NCI-H2107 treated with DMSO at 0.1 percent for 48 hours (cell line): ENCODE measurements at regions not wholly inside any gene's neighbourhood (a gene's known extent, or its start where the extent isn't known, plus 50 kb on each side); places are given as distances from the start of the nearest gene placed in this dataset.
"Not testable (repeated sequence)": the region's sequence is repeated elsewhere in the genome, so short reads cannot be mapped to it uniquely, and the experiment has no call there.

ENCODE experiments used
- DNase-seq: peaks from one replicate; lab custom pipeline; 2025; ENCODE audit not compliant: unreplicated experiment; lab: John Stamatoyannopoulos, UW

DNA sequence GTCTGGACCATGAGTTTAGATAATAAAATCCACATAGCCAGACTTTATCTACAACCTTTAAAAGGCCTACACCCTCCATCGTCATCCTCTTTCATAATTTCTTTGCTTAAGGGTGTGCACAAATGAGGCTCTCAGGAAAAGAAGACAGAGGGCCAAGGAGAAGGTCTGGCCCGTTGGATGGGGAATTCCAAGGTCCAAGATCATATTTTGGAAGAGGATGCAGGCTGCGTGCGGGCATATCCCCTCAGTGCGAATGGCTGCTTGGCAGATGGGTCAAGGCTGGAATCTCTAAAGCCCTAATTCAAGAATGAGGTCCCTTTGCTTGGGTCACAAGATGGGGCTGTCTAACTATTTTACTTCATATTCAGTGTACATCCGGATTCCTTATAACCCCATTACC is 782.2 kb upstream of the NCAM2 start:
- DNase-seq, result no peak

DNA sequence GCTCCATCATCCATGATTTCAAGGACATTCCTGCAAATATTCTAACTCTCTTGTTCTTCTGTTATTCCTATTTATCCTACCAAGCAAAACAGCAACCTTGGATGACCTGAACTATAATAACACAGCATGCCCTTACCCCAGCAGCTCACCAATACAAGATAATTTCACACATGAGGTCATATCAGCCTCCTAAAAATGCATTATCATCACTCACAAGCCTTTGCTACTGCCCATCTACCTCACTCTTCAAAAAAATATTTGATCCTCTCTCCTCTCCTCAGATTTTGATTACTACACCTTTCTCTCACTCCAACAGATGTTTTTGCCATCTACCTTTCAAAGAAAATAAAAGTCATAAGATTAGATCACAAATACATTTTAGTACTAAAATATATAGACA is 777.6 kb upstream of the NCAM2 start:
- DNase-seq, result no peak

GRCh38 chr21:20221981-20222380 is 776.2 kb upstream of the NCAM2 start:
- DNase-seq, result not testable (repeated sequence)

GRCh38 chr21:20236649-20237048 is 761.6 kb upstream of the NCAM2 start:
- not testable (repeated sequence) for DNase-seq

DNA sequence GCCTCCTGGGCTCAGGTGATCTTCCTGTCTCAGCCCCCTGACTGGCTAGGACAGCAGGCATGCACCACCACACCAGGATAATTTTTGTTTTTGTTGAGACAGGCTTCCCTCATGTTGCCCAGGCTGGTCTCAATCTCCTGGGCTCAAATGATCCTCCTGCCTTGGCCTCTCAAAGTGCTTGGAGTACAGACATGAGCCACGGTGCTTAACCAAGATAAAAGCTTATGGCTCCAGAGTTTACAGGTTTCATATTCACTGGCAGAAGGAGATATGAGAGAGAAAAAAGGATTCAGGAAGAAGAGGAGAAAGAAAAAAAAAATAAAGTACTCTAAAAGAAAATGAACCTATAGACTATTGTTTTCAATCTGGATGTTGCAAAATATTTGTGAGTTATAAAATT is 748.8 kb upstream of the NCAM2 start:
- no peak for DNase-seq

DNA sequence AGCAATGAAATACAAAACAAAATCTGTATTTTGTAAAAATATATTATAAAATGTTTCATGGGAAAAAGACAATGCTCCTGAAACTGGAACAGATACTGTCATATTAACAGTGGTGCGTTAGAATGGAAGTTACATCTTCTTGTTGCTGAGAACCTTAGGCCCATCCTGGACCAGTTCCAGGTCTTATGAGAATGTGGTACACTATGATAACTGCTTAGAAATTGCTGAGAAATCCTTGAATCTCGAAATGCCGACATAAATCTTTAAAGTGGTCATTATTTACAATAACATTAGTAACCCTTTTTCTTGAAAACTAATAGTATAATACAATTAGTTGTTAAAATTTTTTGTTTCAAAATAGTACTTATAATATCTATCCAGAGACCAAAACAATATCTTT is 747.9 kb upstream of the NCAM2 start:
- no peak for DNase-seq

- no peak for DNase-seq
These were observed 744.9 kb upstream of the NCAM2 start for GRCh38 chr21:20253261-20253660.

DNA sequence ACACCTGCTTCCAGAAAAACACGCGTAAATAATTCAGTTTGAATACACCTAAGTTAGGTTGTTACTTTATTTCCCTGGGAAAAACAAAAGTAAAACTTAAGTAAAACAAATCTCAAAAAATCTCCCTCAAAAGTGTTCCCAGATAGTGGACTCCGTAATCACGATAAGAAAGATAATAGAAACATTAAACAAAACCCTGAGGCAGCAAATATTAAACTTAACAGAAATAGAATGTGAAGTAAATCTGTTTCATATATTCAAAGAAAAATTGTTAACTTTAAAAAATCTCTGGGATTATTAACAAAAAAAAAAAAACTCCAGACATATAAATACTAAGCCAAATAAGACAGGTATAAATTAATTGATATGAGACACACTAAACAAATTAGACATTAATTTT is 743.2 kb upstream of the NCAM2 start:
- DNase-seq, result no peak

DNA sequence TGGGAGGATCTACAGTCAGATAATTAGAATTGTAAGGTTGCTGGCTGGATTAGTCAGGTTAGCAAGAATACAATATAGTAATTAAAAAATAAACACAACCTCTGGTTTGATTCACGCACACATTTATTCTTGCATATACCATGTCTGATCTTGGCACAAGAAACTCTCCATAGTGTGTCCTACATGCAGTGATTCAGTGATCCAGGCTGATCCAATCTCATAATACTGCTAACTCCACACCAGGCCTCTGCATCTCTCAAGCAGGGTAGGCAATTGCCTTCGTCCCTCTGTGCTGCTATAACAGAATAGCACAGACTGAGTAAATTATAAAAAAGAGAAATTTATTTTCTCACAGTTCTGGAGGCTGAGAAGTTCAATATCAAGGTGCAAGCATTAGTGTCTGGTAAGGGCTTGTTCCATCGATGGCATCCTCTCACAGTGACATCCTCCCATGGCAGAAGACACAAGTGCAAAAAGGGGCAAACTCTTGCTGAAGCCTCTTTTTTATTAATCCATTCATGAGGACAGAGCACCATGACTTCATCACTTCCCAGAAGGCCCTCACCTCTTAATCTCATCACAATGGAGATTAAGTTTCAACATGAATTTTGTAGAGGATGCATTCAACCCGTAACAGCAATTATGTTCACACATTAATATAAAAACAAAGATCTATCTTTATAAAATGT is 741.0 kb upstream of the NCAM2 start:
- no peak for DNase-seq

DNA sequence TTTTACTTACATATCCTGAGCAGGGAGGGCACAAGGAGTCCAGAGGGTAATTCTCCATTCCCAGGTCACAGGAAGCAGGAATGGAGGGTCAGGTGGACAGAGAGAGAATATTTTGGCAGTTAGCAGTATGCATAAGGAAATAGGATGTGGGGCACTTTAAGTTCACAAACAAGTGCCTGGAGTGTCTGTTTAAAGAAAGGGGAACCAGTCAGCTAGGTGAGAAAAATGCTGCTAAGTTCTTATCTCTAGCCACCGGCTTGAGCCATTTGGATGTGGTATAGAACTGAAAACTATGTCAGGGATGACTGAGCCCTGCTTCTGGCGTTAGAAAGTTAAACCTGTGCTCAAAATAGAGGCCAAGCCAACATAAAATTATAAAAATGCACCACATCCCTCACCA is 739.7 kb upstream of the NCAM2 start:
- DNase-seq, result no peak

- no peak for DNase-seq
These were observed 739.0 kb upstream of the NCAM2 start for GRCh38 chr21:20259031-20259867.

GRCh38 chr21:20260124-20260523 is 738.1 kb upstream of the NCAM2 start:
- DNase-seq, result no peak

DNA sequence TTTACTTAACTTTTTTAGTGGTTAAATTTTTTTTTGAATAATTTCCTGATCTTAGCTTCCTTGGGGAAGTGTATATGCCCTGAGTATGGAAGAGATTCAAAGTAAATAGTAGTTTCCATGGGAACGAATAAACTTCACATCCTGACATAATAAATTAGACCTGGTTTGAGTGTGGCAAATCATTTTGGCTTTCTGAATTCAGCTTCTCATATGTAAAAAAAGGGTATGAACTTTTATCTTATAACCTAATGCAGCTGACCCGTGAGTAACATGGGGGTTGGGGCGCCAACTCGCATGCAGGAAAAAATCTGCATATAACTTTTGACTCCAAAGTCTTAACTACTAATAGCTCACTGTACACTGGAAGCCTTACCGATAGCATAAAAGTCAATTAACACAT is 736.8 kb upstream of the NCAM2 start:
- DNase-seq, result no peak

DNA sequence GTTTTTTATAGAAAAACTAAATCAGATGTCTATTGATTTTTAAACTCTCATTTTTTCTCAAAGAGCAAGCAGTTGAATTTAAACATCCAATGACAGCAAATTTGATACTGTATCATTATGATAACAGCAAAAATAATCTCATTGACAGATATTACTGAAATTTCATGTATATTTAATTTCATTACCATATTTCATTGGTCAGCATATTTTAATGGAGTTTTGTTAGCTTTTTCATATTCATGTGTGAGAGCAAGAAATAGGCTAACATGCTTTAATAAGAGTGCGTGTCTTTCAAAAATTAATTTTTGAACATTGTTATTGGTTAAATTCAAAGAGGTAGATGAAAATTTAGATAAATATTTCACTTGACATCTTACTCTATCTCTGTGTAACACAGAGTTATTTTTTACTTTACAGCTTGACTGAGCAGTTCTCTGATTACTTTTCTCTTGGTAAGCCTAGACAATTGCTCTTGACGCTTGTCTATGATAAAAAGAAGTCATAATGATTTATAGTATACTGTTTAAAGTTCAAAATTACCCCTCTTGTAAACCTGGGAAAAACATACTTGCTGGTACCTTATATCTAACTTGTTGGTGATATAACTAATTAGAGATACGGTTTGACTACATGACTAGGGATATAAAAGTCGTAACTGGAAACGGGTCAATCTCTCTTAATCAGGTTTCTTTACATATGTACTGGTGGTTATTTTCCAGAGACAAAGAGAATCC is 732.3 kb upstream of the NCAM2 start:
- DNase-seq, result no peak

DNA sequence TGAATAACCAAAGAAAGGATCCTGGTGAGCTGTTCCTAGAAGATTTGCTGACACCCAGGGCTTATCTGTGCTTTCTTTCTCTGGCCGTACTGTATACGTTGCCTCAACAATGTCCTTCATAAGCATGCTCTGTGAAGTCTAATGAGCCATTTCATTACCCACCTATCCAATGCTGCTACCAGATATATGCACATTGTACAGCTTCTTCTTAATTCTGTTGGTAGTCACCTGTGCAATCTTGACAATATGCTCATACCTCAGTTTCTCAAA is 731.8 kb upstream of the NCAM2 start:
- DNase-seq, result no peak

- no peak for DNase-seq
These were observed 727.7 kb upstream of the NCAM2 start for GRCh38 chr21:20270365-20271055.

GRCh38 chr21:20272791-20273362 is 725.3 kb upstream of the NCAM2 start:
- DNase-seq, result no peak

DNA sequence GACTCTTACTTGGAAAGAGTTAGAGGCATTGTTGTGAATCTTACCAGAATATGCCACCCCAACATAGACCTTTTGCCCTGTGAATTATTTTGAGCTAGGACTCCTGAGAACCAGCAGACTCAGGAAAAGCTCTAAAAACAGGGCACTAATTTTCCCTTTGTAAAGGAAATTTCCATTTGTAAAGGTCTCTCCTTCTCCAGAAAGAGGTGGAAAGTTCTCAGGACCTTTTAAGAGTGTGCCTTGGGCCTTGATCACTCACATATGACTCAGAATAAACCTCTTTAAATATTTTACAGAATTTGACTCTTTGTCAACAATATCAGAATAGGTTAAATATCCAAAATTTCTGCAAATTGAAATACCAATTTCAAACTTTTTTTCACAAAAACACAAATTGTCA is 721.8 kb upstream of the NCAM2 start:
- no peak for DNase-seq

DNA sequence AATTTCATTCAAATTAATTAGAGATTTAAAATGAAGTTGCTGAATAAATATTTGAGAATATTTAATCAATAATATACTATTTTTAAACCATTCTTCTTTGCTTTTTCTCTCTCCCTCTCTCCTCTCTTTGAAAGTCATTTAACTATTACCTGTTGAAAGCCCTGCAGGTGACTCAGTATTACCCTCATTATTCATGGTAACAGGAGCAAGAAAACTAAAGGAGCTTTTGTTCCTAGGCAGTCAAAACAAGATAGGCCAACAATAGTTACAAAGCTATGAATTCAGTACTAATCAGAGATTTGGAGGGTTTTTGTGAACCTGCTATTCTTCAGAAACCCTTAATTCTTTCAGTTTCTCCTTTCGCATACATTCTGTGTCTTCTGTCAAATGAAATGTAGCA is 721.3 kb upstream of the NCAM2 start:
- DNase-seq, result no peak

DNA sequence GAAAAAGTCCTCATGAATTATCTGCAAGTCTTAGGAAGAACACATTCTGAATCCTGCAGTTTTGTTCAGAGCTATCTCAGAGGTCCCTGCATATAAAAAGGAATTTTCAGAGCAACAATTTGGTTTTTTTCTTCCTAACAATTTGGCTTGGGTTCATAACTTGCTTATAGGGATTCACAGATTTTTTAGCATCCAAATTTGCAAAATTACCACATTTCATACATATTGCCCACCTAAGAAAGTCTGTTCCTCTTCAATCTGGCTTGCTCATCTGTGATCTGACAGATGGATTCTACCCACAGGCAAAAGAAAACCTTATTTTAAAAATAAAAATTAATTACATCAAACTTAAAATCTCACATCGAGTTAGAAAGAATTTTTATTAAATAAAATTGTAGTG is 714.4 kb upstream of the NCAM2 start:
- no peak for DNase-seq

DNA sequence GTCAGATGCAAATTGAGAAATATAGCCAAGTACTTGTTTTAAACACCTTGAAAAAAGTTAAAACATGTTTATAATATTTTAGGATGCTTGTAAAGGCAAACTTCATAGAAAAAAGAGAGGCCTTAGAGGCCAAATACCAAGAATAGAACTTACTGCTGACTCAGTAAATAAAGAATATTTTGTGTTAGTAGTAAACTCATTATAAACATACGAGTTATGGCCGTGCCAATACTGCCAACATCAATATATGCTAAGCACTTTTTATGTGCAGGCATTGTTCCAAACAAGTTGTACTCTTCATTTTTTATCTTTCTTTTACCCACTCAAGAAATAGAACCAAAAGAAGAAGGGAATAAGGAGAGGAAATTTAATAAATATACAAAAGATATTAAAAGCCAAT is 705.9 kb upstream of the NCAM2 start:
- DNase-seq, result no peak
